HG03354 (cell line): ENCODE measurements at regions not wholly inside any gene's neighbourhood (a gene's known extent, or its start where the extent isn't known, plus 50 kb on each side); places are given as distances from the start of the nearest gene placed in this dataset.

Experiments used
- ATAC-seq: cut with Tn5 transposase; IDR thresholded peaks from one replicate; pipeline ENCODE4 v1.9.1; 2021; ENCODE audit warnings: mild to moderate bottlenecking; ENCODE audit not compliant: unreplicated experiment, poor library complexity, severe bottlenecking

DNA sequence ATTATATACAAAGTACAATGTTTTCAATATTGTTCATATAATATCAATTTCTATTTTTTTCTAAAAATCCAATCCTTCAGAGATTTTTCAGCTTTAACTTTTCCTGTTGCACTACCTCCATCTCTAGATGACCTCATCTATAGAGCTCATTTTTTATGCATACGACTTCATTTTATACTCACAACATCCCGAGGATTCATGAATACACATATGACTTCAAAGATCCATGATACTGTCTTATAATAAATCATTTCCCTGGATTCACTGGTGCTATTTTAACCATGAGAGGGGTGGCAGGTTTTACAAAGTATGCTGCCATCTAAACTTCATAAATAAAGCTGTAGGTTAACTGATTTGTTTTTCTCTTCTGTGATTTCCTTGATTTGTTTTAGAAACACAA lies 694.6 kb downstream of the EPHA4 start:
- ATAC-seq: no peak

DNA sequence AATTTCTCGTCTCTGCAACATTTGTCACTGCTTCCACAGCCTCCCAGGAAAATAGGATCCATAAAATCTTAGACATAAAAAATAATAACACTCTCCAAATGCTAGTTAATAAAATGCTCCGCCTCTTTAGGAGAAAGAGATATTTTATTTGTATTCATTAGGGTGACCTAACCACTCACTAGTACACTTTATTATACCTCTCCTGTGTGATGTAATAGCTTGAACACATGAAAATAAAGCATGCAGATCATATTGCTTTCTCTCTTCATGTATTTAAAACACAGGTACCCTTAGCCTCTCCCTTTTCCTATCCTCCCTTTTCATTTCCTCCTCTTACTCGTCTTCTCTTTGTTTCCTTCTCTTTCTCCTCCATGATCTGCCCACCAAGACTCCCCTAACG lies 694.2 kb downstream of the EPHA4 start:
- ATAC-seq: no peak

DNA sequence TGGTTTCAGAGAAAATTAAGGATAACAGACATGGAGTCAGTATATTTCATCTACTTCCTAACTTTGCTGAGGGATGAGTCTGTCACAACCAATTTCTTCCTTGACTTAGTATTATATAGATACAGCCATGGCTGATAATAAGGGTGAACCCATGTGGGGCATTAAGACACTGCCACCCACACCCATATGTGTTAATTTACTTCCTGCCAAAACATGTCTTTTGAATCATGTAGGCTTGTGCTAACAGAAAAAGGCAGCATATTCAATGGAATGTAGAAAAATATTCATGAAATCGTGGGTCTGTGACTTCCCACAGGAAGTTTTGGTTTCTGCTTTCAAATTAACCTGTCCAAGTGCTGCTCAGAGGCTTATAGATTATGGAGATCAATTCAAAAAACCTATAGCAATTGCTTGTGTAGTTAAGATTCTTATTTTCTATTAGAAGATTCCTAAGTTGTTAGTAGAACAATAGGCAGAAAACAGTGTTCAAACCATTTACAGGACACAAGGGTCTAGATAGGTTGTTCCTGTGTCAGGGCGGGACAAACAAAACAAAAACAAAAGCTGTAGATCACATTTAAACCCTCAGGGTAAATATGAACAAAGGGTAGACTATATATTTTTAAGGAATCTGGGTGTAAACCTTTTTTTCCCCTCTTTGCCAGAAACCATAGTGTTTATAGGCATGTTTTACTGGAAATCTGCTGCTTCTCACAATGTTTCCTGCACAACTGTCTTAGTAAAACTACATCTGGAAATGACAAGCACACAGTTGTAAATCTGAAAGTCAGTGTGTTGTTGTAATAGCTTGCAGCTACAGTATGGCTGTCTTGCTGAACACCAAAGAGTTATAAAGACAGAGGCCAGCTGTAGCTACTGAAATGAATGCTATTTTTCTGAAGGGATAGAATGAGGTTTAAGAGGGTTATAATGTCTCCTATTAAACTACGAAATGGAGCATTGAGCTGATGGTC lies 691.2 kb downstream of the EPHA4 start:
- ATAC-seq: no peak

DNA sequence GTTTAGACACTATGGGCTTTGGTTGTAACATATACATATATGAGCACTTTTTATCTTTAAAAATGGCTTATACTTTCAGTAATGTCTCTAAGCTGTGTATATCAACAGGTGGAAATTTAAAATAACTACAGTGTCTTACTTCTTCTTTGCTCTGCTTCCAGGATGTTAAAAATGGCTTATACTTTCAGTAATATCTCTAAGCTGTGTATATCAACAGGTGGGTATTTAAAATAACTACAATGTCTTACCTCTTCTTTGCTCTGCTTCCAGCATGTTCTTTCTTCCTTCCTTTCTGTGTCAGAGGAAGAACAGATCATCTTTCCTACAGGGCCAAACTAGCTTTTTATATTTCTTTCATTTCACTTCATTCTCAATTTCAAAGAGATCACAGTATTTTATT lies 689.6 kb downstream of the EPHA4 start:
- ATAC-seq: no peak

DNA sequence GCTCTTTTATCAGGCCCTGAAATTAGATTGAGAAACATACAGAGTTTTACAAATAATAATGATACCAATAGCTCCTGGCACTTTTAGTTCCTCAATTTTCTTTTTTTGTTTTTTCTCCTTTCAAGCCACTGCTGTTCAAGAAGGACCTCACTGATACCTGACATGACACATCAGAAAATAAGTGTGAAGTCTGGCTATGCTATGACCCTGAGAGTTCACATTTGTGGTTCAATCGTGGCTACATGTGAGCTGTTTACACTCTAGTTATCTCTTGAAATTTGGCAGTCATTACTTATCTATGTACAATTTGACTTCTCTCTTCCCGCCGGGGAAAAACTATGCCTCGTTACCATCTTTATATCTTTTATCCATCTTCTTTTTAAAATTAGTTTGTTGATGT lies 686.5 kb downstream of the EPHA4 start:
- no peak for ATAC-seq

DNA sequence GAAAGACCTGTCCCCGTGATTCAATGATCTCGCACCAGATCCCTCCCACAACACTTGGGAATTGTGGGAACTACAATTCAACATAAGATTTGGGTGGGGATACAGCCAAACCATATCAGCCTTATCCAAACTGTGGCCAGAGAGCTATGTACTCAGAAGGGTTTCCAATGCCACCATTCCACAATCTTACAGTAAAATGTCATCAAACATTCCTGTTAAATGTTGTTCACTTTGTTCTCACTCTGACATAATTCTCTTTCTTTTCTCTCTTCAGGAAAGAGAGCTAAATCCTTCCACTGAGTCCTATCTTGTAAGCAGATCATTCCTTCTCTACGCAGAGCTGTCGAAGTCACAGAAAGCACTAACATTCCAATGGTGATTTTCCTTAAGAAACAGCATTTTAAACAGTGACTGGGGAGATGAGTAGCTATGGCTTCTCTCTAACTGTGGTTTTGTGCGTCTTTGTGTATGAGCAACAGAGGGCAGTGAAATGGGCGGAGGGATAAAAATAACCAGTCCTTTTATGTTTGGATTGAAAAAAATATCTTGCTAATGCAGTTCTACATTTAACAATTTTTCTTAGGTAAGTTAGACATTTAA lies 684.7 kb downstream of the EPHA4 start:
- ATAC-seq: no peak

DNA sequence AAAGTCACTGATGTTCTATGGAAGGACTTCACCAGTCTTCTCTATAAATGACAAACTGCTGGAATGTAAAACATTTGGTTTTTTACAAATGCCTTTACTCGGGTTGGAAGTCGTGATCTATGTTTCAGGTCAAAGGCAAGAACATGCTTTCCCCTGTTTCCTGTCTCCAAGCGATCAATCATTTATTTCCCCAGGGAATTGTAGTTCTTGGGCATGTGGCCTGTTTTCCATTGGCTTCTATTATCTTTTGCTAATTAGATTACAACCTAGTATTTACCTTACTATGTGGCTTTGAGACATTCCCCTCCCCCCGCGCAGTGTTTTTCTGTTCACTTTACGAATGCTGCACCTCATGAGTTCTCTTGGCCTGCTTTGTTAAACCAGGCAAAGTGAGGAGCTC lies 684.2 kb downstream of the EPHA4 start:
- no peak for ATAC-seq

DNA sequence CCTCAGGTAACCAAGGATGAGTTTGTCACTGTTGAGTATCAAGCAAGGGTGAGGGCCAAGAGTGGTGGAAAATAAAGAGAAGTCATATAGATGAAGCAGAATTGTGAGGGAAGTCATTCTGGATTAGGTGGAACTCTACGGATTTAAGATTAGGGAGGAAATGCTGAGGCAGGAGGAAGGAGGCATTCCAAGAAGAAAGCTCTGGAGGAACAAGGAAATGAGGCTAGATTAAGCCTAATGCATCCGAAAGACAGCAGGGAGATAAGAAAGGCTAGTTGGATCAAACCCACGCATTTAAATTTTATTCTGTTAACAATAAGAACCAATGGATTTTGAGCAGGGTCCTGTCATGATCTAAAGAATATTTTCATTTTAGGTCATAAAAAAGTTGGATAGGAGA lies 681.2 kb downstream of the EPHA4 start:
- no peak for ATAC-seq

DNA sequence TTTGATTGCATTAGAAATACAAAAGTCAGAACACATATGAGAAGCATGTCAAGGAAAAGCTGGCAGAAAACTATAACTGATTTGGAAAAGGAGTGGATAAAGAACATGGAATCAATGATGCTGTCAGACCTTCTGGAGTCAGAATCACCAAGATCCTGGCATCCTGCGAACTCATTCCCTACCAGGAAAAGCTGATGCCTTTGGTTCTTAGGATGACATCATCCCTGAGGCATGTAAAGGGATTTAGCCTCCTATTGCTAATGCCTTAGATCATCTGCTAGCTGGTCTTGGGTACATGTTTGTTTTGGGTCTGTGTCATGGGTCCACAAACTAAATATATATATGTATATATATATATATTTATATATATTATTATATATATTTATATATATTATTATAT lies 680.7 kb downstream of the EPHA4 start:
- no peak for ATAC-seq

DNA sequence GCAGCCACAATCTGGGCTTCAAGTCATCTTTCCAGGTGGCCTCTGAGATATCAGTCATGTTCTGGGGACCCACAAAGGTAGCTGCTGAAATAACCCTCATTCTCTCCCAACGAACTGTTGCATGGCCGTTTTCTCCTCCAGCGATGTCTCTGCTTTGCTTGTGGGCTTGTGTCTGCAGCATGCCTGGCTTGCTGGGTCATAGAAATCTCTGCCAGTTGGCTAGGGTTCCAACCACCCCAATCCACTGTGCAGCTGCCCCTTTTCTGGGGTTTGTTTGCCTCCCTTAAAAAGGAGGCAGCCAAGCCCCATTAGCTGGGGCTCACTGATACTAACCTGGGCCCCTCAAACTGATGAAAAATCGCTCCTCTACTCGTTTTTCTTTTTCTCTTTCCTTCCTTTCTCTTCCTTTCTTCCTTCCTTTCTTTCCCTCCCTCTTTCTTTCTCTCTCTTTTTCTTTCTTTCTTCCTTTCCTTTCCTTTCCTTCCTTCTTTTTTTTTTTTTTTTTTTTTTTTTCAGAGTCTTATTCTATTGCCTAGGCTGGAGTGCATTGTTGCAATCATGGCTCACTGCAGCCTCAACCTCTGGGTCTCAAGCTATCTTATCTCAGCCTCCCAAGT lies 680.0 kb downstream of the EPHA4 start:
- no peak for ATAC-seq

DNA sequence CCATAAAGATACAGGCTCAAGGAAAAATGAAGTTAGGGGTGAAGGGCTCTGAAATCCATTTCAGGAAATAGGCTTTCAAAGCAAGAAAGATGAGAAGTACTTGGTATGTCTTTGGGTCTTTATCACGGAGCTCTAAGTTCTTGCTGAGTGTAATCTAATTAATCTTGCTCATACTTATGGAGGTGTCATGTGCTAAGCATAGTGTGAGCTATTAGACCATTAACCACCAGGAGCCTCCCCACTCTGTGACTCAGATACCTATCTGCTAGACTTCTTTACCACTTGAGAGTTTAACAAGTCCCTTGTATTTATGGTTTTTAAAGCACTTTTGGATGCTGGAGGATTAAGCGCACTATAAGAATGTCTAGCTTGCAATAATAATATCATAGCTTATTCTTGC lies 678.7 kb downstream of the EPHA4 start:
- no peak for ATAC-seq

DNA sequence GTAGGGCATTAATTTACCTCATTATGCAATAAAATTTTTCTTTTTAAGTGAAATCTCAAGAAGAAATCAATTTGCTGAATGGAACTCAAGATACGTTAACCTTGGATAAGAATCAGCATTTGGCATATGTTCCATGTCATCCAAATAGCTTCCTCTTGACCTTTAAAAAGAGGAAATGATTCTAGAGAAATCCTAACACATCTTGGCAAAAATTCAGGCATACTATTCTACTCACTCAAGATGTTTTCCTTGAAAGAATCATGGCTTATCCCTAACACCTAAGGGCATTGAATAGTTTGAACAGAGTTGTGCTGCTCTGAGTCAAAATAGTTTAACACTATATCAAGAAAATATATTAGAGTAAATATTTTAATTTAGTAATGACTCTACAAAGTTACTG lies 678.0 kb downstream of the EPHA4 start:
- no peak for ATAC-seq

DNA sequence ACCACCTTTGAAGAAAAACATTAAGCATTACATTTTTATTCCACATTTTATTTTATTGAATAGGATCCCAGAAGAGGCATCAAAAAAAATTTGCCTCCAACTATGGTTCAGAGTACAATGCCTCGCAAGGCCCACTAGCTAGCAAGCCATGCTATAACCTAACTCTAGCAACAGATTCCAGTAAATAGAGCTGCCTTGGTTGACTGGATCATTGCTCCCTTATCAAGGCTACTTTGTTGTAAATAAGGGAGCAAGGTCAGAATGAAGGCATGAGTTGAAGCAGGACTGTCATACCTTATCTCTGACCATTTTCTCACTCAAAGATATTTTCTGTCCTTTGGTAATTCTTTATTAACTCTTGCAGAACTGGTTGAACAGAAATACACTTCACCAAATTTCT lies 672.6 kb downstream of the EPHA4 start:
- no peak for ATAC-seq

DNA sequence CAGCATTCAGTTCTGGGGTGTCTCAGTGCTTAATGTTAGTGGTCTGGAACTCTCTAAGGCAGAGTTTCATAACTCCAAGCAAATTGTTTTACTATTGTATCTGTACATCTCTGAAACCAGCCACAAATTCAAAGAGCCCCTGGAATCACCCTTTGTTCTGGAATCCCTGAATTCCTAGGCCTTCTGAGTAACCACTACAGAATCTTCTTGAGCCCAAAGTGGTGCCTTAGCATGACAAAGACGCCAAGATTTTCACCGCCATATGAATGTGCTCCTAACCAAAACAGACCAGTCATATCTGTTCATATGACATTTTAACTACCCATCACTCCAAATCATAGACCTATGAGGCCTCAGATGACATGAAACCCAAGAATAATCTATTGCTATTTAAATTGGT lies 668.1 kb downstream of the EPHA4 start:
- ATAC-seq: no peak

DNA sequence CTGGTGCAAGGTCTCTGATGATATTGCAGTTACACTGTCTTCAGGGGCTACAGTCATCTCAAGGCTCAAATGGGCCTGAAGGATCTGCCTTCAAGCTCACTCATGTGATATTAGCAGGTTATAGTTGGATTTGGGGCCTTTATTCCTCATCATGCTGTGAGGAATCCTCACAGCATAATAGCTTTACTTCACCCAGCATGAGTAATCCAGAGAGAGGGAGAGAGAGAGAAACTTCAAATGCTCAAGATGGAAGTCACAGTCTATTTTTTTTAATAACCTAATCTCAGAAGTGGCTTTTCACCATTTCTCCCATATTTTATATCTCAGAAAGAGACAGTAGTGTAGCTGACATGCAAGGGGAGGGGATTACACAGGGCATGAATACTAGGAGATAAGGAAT lies 658.7 kb downstream of the EPHA4 start:
- ATAC-seq: no peak

DNA sequence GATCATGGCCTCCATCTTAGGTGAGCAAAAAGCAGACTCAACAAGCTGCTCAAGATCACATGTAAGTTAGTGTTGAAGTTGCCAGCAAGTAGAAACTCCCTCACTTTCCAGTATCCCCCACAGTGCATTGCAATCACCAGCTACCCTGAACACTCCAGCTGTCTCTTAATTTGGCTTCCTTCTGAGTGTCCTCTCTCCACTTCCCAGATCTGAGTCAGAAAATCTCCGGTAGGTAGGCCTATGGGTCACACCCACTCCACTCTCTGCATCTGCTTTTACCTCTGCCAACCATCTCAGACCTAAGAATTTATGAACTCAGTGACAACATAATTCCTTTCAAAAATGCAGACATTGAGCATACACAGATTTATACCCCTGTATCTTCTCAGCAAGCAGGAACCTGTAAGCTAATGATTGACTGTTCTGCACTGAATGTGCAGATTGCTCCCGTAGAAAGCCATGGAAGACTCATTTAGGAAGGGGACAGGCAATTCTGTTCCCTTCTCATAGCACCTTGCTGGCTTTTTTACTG lies 656.9 kb downstream of the EPHA4 start:
- no peak for ATAC-seq

DNA sequence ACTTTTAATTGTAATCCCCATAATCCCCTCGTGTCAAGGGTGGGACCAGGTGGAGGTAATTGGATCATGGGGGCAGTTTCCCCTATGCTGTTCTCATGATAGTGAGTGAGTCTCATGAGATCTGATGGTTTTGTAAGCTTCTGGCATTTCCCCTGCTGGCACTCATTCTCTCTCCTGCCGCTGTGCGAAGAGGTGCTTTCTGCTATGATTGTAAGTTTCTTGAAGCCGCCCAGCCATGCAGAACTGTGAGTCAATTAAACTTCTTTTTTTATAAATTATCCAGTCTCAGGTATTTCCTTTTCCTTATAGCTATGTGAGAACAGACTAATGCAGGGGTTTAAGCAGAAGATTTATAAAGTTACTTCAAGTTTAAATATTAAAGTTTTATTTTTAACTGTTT lies 655.2 kb downstream of the EPHA4 start:
- ATAC-seq: no peak

DNA sequence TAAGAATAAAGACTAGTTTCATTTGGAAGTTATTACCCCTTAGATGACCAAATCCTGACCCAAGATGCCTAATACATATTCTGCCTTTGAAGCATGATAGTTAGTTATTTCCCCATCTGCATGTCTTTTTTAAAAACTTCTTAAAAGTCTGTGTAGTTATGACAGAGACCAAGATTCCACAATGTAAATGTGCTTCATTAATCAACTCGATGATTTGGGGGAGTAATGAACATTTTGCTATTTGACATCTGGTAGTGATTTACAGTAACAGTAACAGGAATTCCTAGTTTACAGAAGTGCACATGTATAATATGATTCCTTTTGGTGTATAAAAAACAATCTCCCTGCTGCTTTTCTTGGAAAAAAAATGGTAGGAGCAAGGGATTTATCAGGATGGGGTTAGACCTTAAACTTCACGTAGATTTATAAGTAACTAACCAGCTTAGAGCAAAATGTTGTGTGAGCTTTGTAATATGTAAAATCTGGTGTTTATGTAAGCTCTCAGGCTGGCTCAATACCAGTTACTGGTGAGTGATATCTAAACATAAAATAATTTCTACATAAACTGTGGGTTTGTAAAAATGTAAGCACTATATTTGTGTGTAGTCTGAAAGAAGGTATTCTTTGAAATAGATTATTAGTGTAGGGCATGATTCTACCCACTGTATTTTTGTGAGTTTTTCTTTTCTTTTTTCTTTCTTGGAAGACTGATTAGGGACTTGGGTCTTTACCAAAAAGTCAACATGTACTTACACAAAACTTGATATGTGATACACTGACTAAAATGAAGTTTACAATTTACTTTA lies 641.6 kb downstream of the EPHA4 start:
- no peak for ATAC-seq

DNA sequence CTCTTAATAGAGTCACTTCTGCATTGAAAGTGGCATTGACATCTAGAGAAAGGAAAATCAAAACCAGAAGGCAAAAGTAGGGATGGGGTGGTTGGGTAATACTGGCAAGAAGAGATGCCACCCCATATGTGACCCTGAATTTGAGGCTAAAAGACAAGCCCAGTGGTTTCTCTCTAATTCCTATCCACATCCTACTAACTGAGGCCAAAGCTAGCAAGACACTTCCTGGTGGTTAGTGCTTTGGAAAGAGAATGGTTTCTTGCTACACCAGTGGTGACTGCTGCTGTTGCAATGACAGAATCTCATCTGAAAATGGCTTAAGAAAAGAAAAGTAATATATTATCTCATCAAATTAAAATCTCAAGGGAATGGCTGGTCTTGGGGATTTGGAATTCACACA lies 640.6 kb downstream of the EPHA4 start:
- no peak for ATAC-seq

DNA sequence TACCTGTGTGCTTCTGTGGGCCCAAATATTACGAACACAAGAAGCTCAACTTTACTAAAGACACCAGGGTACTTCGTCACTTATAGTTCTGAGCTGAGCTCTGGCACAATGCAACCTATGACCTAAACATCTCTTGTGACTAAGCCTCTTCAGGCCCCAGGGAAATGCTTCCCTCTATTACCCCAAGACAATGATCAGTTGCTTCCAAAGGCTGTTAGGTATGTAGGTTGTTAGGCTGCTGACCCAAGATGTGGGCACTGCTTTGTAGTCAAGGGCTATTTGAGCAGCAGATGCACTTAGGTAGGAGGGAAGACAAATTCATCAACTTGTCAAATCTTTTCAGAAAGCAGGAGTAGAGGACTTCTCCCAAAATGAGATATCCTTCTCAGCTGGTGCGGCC lies 640.1 kb downstream of the EPHA4 start:
- no peak for ATAC-seq
